CD4-positive, CD25-positive, alpha-beta regulatory T cell (primary cell): ENCODE measurements at regions not wholly inside any gene's neighbourhood (a gene's known extent, or its start where the extent isn't known, plus 50 kb on each side); places are given as distances from the start of the nearest gene placed in this dataset.

ENCODE experiments used
- ATAC-seq, 2 donors: fragments of 150-1000 bp; cut with Tn5 transposase; one replicate each; pipeline ENCODE4 v1.10.0; 2021; ENCODE audit warnings: low read depth in 2 of 2, moderate number of reproducible peaks in 2 of 2, moderate library complexity in 1 of 2
- DNase-seq, 3 donors: peaks; one replicate each; pipeline versions ENCODE4 v3.0.0 to v3.0.0-alpha.2; 2012 to 2022; ENCODE audit warnings: mixed read lengths in 1 of 3
- H3K27ac ChIP-seq: one replicate; pipeline ENCODE4 v1.7.0; 2013; ENCODE audit warnings: mild to moderate bottlenecking, low read length; ENCODE audit not compliant: insufficient read depth, poor library complexity, severe bottlenecking
- H3K27me3 ChIP-seq: one replicate; pipeline ENCODE4 v1.7.0; 2013; ENCODE audit warnings: low read length; ENCODE audit not compliant: control insufficient read depth, insufficient read depth
- H3K36me3 ChIP-seq: one replicate; pipeline ENCODE4 v1.7.0; 2013; ENCODE audit warnings: mild to moderate bottlenecking, low read length, moderate library complexity; ENCODE audit not compliant: control insufficient read depth, insufficient read depth
- H3K4me1 ChIP-seq: 2 replicates; pipeline ENCODE4 v1.7.0; 2013; ENCODE audit warnings: mild to moderate bottlenecking, low read length; ENCODE audit not compliant: insufficient read depth, control insufficient read depth, poor library complexity, severe bottlenecking
- H3K4me3 ChIP-seq: one replicate; pipeline ENCODE4 v1.7.0; 2013; ENCODE audit warnings: low read depth, mild to moderate bottlenecking, low read length, moderate library complexity
- H3K9me3 ChIP-seq, 2 experiments: 1 replicate in 1 of 2; 2 replicates in 1 of 2; pipeline ENCODE4 v1.7.0; 2013; ENCODE audit warnings: low read length in 2 of 2, mild to moderate bottlenecking in 1 of 2, moderate library complexity in 1 of 2; ENCODE audit not compliant: control insufficient read depth in 2 of 2
- H3K27ac Mint-ChIP-seq, 3 donors: one replicate each; pipeline ENCODE4 v1.8.0; 2020 to 2022; ENCODE audit warnings: mild to moderate bottlenecking in 3 of 3, mixed read lengths in 3 of 3, moderate library complexity in 2 of 3
- H3K27me3 Mint-ChIP-seq: one replicate; pipeline ENCODE4 v1.8.0; 2022; ENCODE audit warnings: mild to moderate bottlenecking, mixed read lengths
- H3K36me3 Mint-ChIP-seq: one replicate; pipeline ENCODE4 v1.8.0; 2020; ENCODE audit warnings: mixed read lengths
- H3K4me1 Mint-ChIP-seq, 4 donors: one replicate each; pipeline ENCODE4 v1.8.0; 2020 to 2022; ENCODE audit warnings: mixed read lengths in 4 of 4, mild to moderate bottlenecking in 1 of 4
- H3K4me3 Mint-ChIP-seq, 4 donors: one replicate each; pipeline ENCODE4 v1.8.0; 2020 to 2022; ENCODE audit warnings: mild to moderate bottlenecking in 4 of 4, mixed read lengths in 4 of 4, moderate library complexity in 3 of 4
- H3K9me3 Mint-ChIP-seq, 7 donors: one replicate each; pipeline ENCODE4 v1.8.0; 2020 to 2022; ENCODE audit warnings: mixed read lengths in 7 of 7, mild to moderate bottlenecking in 3 of 7, moderate library complexity in 2 of 7

DNA sequence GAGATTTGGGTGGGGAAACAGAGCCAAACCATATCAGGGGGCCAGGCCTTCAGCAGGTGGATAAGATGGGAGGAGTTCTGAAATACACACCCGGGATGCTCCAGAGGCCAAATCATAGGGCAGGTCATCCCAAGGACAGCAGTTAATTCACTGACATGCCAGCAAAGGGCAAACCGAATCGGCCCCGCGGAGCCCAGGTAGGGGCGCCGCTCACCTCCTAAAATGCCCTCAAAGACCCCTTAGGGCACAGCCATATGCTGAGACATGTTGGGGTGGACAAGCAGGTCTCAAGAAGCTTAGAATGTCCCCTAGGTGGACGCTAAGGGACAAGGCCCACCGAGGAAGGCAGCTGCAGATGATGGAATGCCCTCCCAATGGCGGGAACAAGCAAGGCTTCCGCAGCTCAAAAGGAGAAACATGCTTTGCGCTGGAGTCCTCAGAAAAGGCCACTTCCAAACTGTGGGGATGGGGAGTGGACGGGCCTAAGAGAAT lies 144.9 kb downstream of the ERCC6L2 start:
- Histone ChIP-seq H3K36me3 (no peaks in the 10 kb centered on the region), H3K27ac (no peak overlapping the region), H3K4me3 (peak overlapping the region; percentile 43), H3K4me1 (peaks cover 52% of the 10 kb centered on the region), H3K9me3 (no peaks in the 10 kb centered on the region), H3K27me3 (peaks cover 15% of the 10 kb centered on the region)
- peaks cover 10% of the 10 kb centered on the region for H3K36me3 Mint-ChIP-seq
- no peak for DNase-seq
- peaks cover 11 to 63% (median 46%) of the 10 kb centered on the region in 4 donors for H3K4me1 Mint-ChIP-seq
- H3K9me3 Mint-ChIP-seq, result peaks cover 0 to 3% (median 0%) of the 10 kb centered on the region in 7 donors
- H3K27me3 Mint-ChIP-seq, result peaks cover 54% of the 10 kb centered on the region
- H3K27ac Mint-ChIP-seq, result no peak overlapping the region
- no peak for ATAC-seq
- peak overlapping the region; percentile 49 to 84 (median 82) for H3K4me3 Mint-ChIP-seq
